Right forelimb (tissue), 1 donor: ENCODE measurements at regions not wholly inside any gene's neighbourhood (a gene's known extent, or its start where the extent isn't known, plus 50 kb on each side); places are given as distances from the start of the nearest gene placed in this dataset.
A peak's percentile ranks its signal among the peaks of the same experiment; 100 is the strongest.
"Not testable (repeated sequence)": the region's sequence is repeated elsewhere in the genome, so short reads cannot be mapped to it uniquely, and the experiment has no call there.

Experiments used
- DNase-seq: peaks from one replicate; pipeline ENCODE4 v3.0.0-alpha.2; 2018

DNA sequence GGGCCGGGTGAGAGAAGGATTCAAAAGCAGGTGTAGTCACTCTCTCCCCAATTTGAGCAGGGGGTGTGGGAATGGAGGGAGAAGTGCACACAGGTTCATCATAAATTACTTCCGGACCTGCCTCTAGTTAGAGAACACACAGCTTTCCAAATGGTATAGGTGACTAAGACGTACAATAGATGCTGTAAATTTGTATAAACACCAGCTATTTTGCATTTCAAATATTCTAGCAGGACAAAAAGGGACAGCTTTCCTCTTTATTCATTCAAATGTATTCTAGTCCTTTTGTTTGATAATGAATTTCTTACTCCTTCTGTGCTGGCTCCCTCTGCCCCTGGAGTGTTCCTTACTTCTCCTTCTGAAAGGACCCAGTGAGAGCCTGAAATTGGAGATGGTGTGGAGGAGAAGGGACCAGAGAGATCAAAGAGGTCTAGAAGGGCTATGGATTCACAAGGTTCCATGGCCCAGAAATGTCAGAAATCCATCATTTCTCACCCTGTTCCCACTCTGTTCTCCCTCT, 53.2 kb upstream of the SH3BP4 start:
- DNase-seq = no peak

DNA sequence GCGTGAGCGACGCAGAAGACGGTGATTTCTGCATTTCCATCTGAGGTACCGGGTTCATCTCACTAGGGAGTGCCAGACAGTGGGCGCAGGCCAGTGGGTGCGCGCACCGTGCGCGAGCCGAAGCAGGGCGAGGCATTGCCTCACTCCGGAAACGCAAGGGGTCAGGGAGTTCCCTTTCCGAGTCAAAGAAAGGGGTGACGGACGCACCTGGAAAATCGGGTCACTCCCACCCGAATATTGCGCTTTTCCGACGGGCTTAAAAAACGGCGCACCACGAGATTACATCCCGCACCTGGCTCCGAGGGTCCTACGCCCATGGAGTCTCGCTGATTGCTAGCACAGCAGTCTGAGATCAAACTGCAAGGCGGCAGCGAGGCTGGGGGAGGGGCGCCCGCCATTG, 63.4 kb upstream of the SH3BP4 start:
- DNase-seq = not testable (repeated sequence)

DNA sequence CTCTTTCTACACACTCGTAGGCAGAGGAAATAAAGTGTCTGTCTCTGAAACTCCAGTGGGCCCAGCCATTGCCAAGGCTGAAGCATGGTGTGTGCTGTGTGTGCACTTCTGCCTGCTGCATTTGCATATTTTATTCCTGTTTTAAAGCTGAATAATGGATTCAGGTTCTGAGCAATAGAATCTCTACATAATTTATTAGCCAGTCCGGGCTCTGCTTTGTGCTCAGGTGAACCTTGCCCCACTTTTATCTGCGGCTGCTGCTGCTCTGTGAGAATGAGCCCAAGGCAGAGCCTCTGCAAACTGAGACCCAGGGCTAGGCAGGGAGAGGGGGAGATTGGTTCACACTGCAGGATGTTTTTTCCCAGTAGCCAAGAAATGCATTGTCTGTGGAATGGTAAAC, 64.6 kb upstream of the SH3BP4 start:
- no peak for DNase-seq

DNA sequence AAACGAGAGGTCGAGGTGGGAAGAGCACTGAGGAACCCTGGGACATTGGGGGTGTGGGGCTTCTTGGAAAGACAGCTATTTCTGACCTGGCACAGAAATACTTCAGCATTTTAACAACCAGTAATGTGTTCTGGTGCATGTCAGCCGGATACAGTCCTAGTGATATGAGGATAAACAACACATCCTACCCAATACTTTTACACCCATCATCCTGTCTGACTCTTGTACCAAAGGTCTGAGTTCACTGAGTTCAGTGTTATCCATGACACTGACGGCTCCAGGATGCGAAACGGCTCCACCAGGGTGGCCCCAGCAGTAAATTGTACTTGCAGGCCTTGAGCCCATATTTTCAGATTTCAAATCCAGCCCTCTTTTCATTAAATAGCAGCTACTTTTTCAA, 65.9 kb upstream of the SH3BP4 start:
- no peak for DNase-seq

DNA sequence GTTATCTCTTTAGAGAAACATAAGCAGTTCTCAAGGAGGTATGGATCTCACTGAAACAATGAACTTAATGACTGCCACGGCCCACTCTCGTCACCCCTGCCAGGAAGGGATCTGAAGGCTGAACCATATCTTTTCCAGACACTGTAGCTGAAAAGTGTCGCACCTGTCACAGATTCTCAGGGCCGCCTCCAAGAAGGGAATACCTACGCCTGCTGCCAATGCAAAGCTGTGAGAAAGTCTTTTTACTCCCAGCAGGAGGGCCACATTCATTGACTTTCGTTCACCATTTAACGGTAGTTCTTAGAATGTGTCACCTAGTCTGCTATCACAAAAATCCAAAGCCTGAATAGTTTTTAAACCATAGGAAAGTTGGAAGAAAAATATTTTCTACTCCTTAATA, 66.7 kb upstream of the SH3BP4 start:
- DNase-seq = no peak

DNA sequence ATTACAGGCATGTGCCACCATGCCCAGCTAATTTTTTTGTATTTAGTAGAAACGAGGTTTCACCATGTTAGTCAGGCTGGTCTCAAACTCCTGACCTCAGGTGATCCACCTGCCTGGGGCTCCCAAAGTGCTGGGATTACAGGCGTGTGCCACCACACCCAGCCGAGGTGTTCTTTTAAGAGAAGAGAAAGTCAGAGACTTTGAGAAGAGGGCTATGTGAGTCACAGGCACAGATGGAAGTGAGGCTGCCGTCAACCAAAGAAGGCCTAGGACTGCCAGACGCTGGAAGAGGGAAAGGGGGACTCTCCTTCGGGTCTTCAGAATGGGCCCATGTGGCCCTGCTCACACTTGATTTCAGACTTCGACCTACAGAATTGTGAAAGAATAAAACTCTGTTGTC, 67.2 kb upstream of the SH3BP4 start:
- no peak for DNase-seq

DNA sequence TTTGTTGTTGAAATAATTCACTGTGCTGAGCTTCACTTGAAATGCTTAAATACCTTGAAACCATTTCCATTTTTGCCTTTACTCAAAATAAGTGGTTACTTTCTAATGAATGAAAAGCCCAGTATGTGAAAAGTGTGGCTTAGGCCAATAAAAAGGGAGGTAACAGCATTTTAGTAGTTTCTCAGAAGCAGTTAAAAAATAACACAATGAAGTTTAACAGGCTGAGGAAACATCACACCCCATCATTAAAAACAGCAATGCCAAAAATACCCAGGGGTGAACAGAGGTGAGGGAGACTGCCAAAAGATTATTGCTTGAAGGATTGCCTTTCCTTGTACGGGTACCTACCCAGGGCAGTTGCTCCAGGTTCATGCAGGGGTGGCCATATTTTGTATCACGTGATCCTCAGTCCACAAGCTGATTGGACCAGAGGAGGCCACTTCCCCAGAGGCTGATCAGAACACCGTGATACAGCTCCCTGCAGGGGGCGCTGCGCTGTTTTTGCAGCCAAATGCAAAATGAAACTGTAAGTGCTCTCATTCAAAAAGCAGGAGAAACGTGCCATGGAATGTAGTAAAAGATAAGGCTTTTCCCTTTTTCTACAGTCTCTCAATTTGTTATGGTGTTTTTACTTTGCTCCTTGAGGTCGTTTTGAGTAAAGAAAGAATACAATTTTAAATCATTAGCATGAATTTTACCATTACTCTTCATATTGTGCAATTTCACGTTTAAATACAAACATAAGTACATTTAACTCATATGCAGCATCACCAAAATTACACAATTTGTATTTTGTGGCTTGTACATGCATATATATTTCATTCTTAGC, 70.2 kb upstream of the SH3BP4 start:
- DNase-seq = peak; percentile 82

DNA sequence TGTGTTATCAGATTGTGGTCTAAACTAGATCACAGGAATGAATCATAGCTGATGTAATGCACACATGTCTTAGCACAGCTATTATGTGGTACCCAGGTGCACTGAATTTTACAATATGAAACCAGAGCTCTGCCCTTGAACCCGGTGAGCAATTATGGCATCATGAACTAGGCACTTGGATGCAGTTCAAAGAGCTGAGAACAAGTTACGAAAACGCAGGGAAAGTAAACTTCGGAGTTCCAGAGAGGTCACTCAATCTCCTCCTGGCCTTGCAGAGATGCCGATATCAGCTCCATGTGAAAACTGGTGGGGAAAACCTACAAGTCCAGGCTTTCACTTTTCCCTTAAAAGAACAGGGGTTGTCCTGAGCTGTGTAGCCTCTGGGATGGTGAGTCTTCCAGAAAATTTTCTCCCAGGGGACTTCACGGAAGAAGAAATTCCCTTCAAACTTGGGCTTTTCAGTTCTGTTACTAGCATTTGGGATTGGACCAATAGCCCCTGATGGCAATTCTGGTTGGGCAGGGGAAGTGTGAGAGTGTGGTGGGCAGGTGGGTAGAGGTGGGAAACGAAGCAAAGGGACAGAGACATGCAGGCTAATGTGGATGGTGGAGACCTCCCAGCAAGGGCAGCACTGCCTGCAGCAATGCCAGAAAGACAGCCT, 71.1 kb upstream of the SH3BP4 start:
- no peak for DNase-seq

DNA sequence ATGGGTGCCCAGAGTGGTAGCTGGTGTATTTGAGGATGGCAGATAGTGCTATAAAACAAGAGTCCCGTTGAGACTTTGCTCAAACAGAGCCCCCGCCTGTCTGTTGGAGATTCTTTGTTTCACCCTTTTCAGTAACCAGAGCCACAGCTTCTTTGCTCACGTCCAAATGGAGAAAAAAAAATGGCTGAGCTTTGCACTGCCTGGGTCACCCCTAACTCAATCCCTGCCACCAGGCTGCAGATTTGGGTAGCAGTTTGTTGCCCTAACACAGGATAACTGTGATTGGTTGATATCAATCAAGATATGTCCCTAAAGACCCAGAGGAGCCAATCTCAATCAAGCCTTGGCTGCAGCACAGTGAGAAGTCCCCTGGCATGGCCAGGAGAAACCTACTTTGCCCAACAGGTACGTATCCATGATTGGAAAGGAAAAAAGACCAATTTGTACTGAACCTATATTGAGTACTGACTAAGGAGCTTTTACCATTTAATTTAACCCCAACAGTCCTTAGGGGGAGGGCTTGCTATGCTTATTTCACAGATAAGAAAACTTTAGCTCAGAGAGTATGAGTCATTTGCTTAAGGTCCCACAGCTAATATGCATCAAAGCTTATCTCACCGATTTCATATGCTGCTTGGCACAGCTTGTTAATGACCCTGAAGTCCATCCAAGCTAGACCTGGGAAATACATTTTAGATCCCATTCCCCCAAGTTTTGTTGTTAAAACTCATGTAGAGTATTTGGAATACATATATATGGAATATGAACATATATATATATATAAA, 72.0 kb upstream of the SH3BP4 start:
- DNase-seq = no peak

DNA sequence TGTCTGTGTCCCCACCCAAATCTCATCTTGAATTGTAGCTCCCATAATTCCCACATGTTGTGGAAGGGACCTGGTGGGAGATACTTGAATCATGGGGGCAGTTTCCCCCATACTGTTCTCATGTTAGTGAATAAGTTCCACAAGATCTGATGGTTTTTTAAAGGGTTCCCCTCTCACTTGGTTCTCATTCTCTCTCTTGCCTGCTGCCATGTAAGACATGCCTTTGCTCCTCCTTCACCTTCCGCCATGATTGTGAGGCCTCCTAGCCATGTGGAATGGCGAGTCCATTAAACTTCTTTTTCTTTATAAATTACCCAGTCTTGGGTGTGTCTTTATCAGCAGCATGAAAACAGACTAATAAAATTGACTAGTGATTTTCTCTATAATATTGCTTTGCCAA, 75.2 kb upstream of the SH3BP4 start:
- not testable (repeated sequence) for DNase-seq

DNA sequence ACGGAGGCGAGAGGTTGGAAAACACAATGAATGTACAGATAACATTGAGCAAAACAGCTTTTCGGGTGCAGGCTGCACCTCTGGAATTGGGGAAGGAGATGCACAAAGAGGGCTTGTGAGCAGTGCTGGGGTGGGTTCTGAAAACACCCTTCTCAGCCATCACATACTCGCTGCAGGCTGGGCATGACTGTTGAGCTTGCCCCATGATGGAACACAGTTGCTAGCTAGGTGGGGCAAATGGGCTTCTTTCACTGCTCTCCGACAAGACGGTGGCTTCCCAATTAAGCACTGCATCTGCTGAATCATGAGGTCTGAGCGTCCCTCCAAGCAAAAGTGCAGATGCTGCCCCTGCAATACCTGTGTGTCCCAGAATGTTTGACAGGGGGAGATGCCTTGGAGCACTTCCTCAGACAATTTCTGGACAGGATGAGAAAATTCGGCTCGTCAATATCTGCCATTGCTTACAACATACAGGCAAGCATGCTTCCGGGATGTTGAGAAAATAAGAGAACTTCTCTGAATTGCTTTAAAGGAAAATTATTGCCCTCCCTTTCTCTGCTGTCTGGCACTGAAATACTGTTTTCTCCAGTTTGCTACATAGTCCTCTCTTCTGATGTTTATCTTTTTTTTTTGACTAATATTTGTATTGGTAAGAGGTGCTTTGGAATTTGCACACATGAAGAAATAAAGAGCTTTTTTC, 77.3 kb upstream of the SH3BP4 start:
- DNase-seq = no peak

DNA sequence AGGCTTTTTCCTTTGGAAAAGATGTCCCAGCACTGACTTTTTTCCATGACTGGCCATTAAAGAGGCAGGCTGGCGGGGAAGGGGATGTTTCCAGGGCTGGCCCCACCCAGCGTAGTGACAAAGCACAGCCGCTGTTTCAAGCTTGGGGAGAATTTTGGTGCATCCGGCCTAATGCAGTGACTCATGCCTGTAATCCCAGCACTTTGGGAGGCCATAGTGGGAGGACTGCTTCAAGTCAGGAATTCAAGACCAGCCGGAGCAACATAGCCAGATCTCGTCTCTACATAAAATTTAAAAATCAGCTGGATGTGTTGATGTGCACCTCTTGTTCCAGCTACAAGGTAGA, 78.0 kb upstream of the SH3BP4 start:
- DNase-seq = no peak

DNA sequence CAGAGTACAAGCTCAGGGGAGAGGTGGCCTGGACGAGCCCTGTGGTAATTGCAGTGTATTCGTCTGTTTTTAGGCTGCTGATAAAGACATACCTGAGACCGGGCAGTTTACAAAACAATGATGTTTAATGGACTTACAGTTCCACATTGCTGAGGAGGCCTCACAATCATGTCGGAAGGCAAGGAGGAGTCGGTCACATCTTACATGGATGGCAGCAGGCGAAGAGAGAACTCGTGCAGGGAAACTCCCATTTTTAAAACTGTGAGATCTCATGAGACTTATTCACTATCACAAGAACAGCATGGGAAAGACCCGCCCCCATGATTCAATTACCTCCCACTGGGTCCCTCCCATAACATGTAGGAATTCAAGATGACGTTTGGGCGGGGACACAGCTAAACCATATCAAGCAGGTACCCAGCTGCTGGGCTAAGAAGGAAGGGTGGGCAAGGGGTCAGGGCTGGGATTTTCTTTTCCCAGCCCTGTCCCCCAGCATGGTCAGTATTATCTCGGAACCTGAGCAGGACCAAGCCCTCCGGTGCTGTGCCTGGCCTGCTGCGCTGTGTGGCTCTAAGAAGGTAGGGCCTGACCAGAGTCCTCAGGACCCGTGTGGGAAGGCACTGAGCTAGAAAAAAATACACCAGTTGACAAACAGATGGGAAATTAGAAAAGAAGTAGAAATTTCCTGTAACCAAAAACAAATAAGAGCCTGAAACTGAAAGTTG, 78.6 kb upstream of the SH3BP4 start:
- no peak for DNase-seq

DNA sequence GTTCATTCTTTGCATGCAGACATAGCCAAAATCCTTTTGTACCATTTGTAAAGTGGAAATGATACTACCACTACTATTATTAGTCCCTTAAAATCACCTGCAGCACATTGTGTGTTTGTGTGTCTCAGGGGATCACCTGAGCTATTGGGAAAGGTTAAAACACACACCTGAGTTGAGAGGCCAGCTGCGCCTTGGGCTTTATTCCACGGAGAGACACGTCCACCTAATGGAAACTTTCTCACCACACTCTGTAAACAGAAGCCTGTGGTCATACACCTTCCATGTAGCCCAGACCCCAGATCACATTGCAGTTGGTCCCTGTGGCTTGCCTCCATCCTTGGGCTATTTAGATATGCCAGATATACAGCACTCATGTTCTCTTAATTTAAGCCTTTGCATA, 81.8 kb upstream of the SH3BP4 start:
- no peak for DNase-seq

DNA sequence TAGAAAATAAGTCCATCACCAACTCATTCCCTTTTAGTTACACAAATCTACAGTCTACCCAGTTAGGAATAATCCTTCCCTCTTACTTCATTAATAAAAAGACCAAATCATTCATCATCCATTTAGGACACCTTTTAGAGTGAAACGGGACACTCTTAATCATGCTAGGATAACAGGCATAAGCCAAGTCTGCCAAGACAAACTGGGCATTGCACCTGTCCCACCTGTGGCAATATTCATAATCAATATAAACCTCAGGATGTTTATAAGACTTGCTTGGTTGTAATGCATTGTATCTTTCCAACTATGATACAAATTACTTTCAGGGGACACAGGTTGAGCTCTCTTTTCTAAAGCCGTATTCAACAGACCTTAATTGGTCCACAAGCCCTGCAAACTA, 82.7 kb upstream of the SH3BP4 start:
- DNase-seq = no peak

DNA sequence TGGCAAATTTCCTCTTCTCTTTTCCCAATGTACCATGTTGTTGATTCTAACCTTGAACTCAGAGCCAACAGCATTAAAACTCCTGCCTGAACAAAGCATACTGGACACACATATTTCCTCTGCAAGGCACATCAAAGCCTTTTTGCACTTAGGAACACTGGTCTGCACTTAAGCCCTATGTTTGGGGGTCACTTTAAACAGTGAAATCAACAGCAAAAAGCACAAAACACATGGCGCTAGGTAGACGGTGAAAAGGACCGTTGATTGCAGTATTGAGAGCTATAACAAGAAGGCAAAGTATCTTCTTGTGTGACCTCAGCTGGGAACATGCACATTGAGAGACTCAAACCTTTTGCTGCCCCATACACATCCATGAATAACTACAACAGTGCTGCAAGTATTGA, 83.9 kb upstream of the SH3BP4 start:
- DNase-seq = no peak

DNA sequence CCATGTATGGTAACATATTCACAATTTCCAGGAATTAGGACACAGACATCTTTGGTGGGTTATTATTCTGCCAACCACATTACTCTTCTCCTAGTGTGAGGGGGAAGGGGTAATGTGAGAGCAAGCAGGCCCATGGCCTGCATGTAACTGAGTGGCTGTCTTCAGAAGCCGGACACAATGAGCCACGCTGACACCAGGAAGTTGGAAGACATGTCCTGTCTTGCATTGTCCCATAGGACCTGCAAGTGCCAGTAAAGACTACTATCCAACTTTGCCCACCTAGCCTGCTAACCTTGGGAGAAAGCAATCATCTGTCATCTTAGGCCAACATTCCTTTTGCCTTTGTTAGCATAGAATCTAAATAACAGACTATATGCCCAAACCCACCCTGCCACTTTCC, 86.2 kb upstream of the SH3BP4 start:
- no peak for DNase-seq

DNA sequence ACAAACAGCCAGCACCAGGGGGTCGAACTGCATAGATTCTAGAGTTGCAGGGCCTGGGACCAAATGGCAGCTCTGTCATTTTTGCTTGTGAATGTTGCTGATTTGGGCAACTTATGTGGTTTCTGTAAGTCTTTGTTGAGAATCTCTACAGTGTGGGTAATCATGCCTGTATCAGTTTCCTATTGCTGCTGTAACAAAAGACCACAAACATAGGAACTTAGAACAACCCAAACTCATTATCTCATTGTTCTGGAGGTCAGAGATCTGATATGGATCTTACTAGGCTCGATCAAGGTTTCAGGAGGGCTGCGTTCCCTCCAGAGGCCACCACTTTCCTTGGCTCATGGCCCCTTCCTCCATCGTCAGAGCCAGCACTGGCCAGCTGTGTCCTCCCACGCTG, 86.8 kb upstream of the SH3BP4 start:
- DNase-seq = no peak

DNA sequence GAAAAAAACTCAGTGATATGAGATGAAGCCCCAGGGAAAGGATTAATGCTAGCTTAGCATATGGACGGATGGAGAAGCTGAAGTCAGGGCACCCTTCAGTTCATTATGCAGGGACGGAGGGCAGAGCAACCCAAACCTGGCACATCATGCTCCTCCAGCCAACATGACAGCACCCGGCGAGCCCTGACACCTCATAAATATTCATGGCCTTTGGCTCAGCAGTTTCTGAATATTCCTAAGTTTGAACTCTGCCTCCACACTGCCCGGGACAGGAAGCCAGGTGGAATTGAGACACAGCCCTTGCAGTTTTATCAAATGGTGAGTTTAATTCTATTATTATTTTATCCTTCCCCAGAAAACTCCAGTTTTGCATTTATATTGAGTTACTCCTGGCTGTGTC, 87.3 kb upstream of the SH3BP4 start:
- DNase-seq = no peak

DNA sequence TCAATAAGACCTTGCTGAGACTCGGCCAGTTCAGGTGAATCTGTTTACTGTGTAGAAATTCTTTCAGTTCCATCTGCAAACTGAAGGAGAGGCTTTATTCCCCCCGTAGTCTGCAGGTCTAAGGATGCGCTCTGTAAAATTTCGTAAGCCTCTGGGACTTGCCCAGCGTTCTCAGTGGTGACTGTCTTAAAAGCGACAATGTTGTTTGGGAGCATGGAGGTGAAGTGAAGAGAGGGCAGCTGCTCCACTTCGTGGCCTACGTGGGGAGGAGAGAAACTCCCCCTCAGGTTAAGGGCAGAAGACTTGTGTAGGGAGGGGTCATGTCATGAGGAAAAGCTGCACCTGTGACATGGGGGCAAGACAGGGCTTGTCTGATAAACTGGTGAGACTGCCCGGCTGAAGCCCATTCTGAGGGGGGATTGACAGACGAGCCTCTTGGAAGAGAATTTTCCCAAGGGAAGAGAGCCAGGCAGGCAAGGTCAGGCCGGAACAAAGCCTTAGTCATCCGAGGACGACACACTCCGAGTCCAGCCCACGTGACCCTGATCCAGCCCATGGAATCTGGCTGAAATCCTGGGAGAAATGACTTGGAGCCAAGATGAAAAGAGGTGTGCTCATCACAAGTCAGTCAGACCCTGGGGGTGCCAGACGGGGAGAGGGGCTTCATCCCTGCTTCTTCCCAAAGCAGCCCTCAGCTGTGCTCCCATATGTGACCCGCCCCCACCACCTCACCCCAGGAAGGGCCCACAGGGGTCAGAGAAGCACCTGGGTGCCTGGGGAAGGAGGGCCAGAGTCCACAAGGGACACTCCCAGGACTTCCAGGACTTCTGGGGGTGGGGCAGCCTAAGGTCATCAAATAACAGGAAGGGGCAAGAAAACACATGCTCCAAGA, 88.5 kb upstream of the SH3BP4 start:
- DNase-seq = no peak
